GM23248 (cell line): ENCODE measurements at regions not wholly inside any gene's neighbourhood (a gene's known extent, or its start where the extent isn't known, plus 50 kb on each side); places are given as distances from the start of the nearest gene placed in this dataset.

Experiments
- EZH2 ChIP-seq: fragments of 200-600 bp; sonication (generic); IDR thresholded peaks from 2 replicates; pipeline ENCODE4 v1.6.1; 2018; ENCODE audit warnings: antibody characterized with exemption, mild to moderate bottlenecking; ENCODE audit not compliant: insufficient read depth, poor library complexity, severe bottlenecking
- EZH2phosphoT487 ChIP-seq: fragments of 200-600 bp; sonication (generic); IDR thresholded peaks from 2 replicates; pipeline ENCODE4 v1.6.1; 2018; ENCODE audit warnings: antibody characterized with exemption, moderate library complexity, mild to moderate bottlenecking, low read depth; ENCODE audit not compliant: insufficient read depth

- TF ChIP-seq EZH2, result no peak
- TF ChIP-seq EZH2phosphoT487, result no peak
These were observed 60.2 kb upstream of the PPARA start for GRCh38 chr22:46090036-46090591.
